HCEC 1CT (cell line): ENCODE measurements at regions not wholly inside any gene's neighbourhood (a gene's known extent, or its start where the extent isn't known, plus 50 kb on each side); places are given as distances from the start of the nearest gene placed in this dataset.

ENCODE experiments used
- DNase-seq: peaks from one replicate; pipeline ENCODE4 v3.0.0-alpha.2; 2017

GRCh38 chr4:137043184-137043583 is 489.1 kb downstream of the PCDH18 start:
- DNase-seq: no peak

DNA sequence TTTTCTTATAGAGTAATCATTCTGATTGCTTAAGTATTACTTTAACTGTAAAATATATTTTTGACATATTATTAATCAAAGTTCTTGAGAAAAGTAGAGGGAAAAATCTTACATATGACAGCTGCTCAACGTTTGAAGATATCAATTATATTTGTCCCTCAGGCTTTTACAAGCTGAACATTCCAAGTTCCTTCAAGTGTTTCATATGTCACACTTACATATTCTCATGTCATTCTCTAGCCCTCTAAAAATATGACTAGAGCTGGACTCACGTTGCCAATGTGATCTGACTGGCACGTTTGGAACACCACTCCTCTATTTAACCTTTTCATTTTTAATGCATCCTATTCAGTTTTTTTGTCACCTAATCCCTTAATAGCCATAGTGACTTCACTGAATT is 492.9 kb downstream of the PCDH18 start:
- no peak for DNase-seq

DNA sequence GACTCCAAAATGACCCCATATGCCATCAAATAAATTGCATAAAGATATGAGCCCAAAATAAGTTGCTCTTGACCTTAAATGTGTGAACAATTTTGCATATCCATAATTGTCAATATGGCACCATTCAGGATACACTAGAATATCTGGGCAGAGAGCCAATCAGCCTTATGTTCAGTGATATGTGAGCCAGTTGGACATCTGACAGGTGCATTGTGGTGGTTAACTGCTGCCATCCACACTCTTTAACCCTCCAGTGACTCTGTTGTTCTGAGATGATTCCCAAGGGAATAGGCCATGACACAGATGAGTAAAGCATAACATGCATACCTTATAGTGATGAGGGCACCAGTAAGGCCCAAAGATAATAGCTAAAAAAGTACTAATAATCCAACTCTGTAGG is 500.1 kb downstream of the PCDH18 start:
- DNase-seq: no peak

DNA sequence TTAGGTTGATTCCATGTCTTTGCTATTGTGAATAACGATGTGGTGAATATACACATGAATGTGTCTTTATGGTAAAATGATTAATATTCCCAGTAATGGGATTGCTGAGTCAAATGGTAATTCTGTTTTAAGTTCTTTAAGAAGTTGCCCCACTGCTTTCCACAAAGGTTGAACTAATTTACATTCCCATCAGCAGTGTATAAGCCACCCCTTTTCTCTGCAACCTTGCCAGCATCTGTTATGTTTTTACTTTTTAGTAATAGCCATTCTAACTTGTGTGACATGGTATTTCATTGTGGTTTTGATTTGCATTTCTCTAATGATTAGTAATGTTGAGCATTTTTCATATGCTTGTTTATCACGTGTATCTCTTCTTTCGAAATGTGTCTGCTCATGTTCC is 503.3 kb downstream of the PCDH18 start:
- DNase-seq: no peak

DNA sequence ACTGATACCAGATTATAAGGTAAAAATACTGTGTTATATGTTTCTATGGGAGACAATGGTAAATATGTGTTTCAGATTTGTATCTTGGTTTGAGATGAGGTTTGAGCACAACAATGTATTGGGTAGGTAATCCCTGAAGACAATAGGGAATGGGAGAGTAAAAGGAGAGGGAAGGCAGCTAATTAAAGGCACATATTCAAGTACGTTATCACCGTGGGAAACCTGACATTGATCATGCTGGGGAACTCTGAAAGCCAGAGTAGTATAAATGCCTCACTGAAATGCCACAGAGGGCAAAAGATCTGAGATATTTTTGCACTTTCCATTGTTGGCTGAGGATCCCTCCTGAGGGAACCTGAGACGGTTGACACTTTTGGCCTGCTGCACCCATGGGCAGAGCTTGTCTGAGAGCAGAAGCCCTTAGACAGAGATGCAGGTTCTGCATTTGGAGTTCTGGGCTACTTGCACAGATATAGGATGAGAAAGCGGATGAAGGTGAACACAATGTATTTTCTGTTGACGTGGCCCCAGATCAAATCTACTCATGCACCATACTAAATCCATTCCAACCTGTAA is 506.7 kb downstream of the PCDH18 start:
- DNase-seq: no peak

DNA sequence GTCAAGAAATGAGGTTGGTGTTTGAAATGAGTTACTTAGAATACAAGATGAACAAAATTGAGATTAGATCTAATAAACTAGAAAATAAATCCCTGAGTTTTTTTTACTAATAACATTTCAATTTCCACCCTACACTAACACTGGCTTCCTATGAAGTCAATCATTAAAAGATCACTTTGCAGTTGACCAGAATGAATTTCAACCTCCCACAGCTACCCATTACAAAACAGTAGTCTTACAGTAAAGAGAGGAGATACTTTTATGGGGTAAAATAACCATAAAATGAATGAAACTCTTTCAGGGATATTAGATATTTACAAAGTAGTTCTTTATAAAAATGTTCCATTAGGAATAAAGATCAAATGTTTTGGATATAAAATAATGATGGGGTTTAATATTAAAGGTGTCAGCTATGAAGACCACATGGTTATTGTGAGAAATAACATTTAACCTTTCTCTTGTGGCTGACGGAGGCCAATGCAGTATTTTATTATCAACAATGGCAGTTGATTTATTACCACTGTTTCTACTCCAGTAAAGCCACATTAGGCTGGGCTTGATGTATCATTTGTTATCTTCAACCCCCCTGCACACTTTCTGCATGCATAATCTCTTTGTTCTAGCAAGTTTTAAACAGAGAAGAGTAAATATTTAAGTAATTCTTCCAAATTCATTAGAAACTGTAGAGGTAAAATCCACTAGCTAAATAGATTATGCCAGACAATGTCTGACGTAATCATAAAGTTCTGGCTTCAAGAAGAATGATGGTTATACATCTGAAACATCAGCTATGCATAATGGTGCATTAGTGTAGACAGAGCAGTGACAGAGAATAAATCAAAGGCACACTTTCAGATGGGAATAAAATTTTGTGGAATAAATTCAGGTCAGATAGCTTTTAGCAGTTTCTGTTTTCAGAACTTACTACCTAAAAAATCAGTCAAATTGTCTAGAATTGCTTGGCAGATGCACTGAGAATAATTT is 516.6 kb downstream of the PCDH18 start:
- no peak for DNase-seq

GRCh38 chr4:137000432-137000831 is 531.9 kb downstream of the PCDH18 start:
- no peak for DNase-seq

- no peak for DNase-seq
Measured at GRCh38 chr4:136992032-136992431, 540.3 kb downstream of the PCDH18 start.

DNA sequence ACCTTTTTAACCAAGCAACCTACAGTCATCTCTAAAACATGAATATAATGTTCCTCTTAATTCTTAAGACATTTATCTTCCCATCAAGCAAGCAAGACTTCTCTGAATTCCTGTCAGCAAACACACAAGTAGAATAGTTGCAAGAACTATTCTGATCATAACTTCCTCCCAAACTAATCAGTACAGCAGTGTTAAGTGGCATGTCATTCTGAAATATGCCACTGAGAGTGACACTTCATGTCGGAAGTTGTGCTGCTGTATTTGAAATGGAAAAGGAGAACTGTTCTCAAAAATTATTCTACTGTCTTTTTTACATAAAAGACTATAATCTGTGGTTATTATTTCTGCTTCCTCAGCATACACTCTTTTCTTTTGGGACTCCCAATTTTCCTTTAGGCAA is 546.6 kb downstream of the PCDH18 start:
- DNase-seq: no peak

DNA sequence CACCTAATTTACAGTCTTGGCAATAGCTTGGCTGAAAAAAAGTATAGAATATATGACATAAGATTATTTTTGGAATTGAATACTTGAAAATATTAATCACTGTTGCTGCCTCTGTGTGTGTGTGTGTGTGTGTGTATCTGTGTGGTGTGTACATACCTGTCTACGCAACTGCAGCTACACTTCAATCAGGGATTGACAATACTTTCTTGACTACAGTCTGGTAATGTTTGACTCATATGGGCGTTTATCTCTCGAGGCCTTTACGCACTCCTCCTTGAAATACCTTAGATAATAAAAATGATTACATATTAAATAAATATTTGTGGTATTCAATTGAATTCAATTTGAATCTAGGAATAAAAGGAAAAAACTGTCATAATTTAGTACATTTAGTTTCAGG is 565.2 kb downstream of the PCDH18 start:
- no peak for DNase-seq

GRCh38 chr4:136965478-136965877 is 566.8 kb downstream of the PCDH18 start:
- no peak for DNase-seq

- DNase-seq: no peak
Measured at GRCh38 chr4:136962868-136963267, 569.4 kb downstream of the PCDH18 start.

GRCh38 chr4:136946307-136946907 is 585.9 kb downstream of the PCDH18 start:
- DNase-seq: no peak

DNA sequence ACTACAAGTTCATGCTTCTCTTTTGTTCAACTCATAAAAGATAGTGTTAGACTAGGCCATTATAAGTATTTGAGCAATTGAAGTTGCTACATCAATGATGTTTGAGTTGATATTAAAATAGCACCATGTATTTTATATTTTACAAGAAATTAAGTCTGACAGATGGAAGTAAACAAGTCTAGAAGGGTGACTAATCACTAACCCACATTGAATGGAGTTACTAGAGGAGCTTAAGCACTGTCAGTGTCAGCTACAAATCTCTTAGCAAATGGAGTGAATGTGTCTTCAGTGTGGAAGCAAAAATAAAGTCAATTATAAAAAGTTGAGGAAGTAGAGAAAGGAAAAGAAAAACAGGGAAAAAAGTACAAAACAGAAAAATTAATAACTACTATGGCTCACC is 592.5 kb downstream of the PCDH18 start:
- peak; percentile 28 for DNase-seq

- no peak for DNase-seq
Measured at GRCh38 chr4:136935871-136936270, 596.4 kb downstream of the PCDH18 start.

- no peak for DNase-seq
Measured at GRCh38 chr4:136935305-136935704, 597.0 kb downstream of the PCDH18 start.

DNA sequence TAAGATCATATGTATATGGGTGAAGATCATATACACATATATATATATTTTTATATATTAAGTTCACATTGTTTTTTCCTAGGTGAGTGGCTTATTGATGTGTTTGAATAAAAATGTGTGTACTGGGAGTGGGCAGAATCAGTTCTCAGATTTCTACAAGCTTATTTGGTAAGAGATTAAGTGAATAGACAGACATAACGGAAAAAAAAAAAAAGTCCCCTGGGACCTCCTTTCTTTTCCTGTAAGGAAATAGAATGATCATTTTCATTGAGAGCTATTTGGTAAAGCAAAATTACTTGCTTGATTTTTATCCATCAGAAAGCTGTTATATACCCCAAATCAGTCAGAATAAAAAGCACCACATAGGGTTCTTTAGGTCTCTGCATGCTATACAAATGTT is 597.7 kb downstream of the PCDH18 start:
- DNase-seq: no peak

- no peak for DNase-seq
Measured at GRCh38 chr4:136931781-136932180, 600.5 kb downstream of the PCDH18 start.

- DNase-seq: no peak
Measured at GRCh38 chr4:136928957-136929411, 603.3 kb downstream of the PCDH18 start.

DNA sequence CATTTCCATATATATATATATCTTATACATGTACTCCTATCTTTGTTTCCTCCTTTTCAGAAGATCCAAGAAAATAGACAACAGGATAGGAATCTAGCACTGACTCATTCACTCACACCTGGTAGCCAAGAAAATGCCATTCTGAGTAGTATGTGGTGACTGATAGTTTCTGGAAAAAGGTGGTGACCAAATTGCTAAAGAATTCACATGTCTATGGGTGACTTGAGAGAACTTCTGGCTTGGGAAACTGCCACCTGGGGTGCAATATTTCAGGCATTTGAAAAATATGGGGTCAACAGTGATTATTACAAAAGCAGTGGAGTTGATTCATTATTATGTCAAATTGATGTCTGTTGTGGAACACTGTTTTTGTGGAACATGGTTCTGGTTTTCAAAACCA is 605.1 kb downstream of the PCDH18 start:
- DNase-seq: peak; percentile 60

GRCh38 chr4:136925203-136925602 is 607.1 kb downstream of the PCDH18 start:
- no peak for DNase-seq

- DNase-seq: no peak
Measured at GRCh38 chr4:136922066-136922465, 610.2 kb downstream of the PCDH18 start.

- DNase-seq: no peak
Measured at GRCh38 chr4:136920092-136920881, 612.0 kb downstream of the PCDH18 start.
